ENCODE measurements at regions not wholly inside any gene's neighbourhood (a gene's known extent, or its start where the extent isn't known, plus 50 kb on each side); places are given as distances from the start of the nearest gene placed in this dataset.

- Histone ChIP-seq H3K9me3 (ENCODE audit: control insufficient read depth, insufficient read depth, low read depth, low read length) (no peaks in the 10 kb centered on the region; the same call in 1 of the 2 replicates), H3K27ac (ENCODE audit: extremely low read depth, low read depth, low read length) (no peak overlapping the region), H3K4me3 (ENCODE audit: low read depth, low read length) (no peak overlapping the region), H3K4me1 (ENCODE audit: control insufficient read depth, insufficient read depth, low read length) (no peaks in the 10 kb centered on the region), H3K36me3 (ENCODE audit: control insufficient read depth in 2 of 2, insufficient read depth in 1 of 2, low read length in 2 of 2) (no peaks in the 10 kb centered on the region)
- ChIA-PET CTCF (interaction anchor here (0.6 kb wide), 1 partner anchor 521 kb away, joined by 3 read pairs; no protein-coding TSS in a partner anchor), POLR2A (no interaction called here)
- no peak for TF ChIP-seq ZNF350 (tag by site-specific recombination; IDR thresholded peaks at IDR 0.05)
- no peak for TF ChIP-seq HOXA7 (CRISPR knock-in tag; IDR thresholded peaks at IDR 0.05; ENCODE audit: borderline replicate concordance)
- TF ChIP-seq BCL11A (tag by site-specific recombination; IDR thresholded peaks at IDR 0.05; ENCODE audit: low read depth): no peak
- no peak for TF ChIP-seq ZNF155 (tag by site-specific recombination; IDR thresholded peaks at IDR 0.05)
- no peak for TF ChIP-seq ZNF354C (tag by site-specific recombination; IDR thresholded peaks at IDR 0.05; ENCODE audit: borderline replicate concordance, low read depth)
- no peak for TF ChIP-seq GFI1B (tag by site-specific recombination; IDR thresholded peaks at IDR 0.05)
- no peak for TF ChIP-seq TSHZ1 (tag by site-specific recombination; IDR thresholded peaks at IDR 0.05; ENCODE audit: borderline replicate concordance)
- no peak for TF ChIP-seq ZNF211 (tag by site-specific recombination; IDR thresholded peaks at IDR 0.05; ENCODE audit: low read depth)
- TF ChIP-seq ZNF629 (tag by site-specific recombination; IDR thresholded peaks at IDR 0.05): no peak
- TF ChIP-seq, protein P1, sequence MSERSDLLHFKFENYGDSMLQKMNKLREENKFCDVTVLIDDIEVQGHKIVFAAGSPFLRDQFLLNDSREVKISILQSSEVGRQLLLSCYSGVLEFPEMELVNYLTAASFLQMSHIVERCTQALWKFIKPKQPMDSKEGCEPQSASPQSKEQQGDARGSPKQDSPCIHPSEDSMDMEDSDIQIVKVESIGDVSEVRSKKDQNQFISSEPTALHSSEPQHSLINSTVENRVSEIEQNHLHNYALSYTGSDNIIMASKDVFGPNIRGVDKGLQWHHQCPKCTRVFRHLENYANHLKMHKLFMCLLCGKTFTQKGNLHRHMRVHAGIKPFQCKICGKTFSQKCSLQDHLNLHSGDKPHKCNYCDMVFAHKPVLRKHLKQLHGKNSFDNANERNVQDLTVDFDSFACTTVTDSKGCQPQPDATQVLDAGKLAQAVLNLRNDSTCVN (tag by site-specific recombination; optimal IDR thresholded peaks at IDR 0.05): no peak
- TF ChIP-seq ZNF2 (tag by site-specific recombination; IDR thresholded peaks at IDR 0.05): no peak
- no peak for TF ChIP-seq ZNF514 (tag by site-specific recombination; IDR thresholded peaks at IDR 0.05)
- no peak for TF ChIP-seq ZBTB7A (tag by site-specific recombination; IDR thresholded peaks at IDR 0.05; ENCODE audit: low read depth)
- no peak for TF ChIP-seq ZNF433 (tag by site-specific recombination; IDR thresholded peaks at IDR 0.05; ENCODE audit: low read depth)
- TF ChIP-seq ZNF830 (tag by site-specific recombination; IDR thresholded peaks at IDR 0.05; ENCODE audit: low read depth): no peak
- TF ChIP-seq SCRT2 (tag by site-specific recombination; IDR thresholded peaks at IDR 0.05): no peak
These were observed 1370.3 kb downstream of the FAM133A start for GRCh38 chrX:95044331-95044730.

GRCh38 chrX:95055991-95056390 is 1382.0 kb downstream of the FAM133A start:
- Histone ChIP-seq H3K27ac (ENCODE audit: extremely low read depth, low read depth, low read length) (no peak overlapping the region), H3K4me3 (ENCODE audit: low read depth, low read length) (no peak overlapping the region), H3K9me3 (ENCODE audit: control insufficient read depth, insufficient read depth, low read depth, low read length) (no peaks in the 10 kb centered on the region), H3K4me1 (ENCODE audit: control insufficient read depth, insufficient read depth, low read length) (no peaks in the 10 kb centered on the region), H3K36me3 (ENCODE audit: control insufficient read depth in 2 of 2, insufficient read depth in 1 of 2, low read length in 2 of 2) (no peaks in the 10 kb centered on the region)
- CTCF ChIA-PET: no interaction called here
- TF ChIP-seq ZNF654 (tag by site-specific recombination; IDR thresholded peaks at IDR 0.05; ENCODE audit: low read depth): no peak
- no peak for TF ChIP-seq PRDM10 (tag by site-specific recombination; IDR thresholded peaks at IDR 0.05)
- TF ChIP-seq ZBTB48 (tag by site-specific recombination; IDR thresholded peaks at IDR 0.05): no peak
- TF ChIP-seq ZNF529 (tag by site-specific recombination; IDR thresholded peaks at IDR 0.05; ENCODE audit: insufficient replicate concordance): no peak
- TF ChIP-seq ZNF544 (tag by site-specific recombination; IDR thresholded peaks at IDR 0.05): no peak
- TF ChIP-seq MZF1 (tag by site-specific recombination; IDR thresholded peaks at IDR 0.05; ENCODE audit: borderline replicate concordance): no peak
- no peak for TF ChIP-seq MEIS1 (CRISPR knock-in tag; IDR thresholded peaks at IDR 0.05; ENCODE audit: borderline replicate concordance)
- no peak for TF ChIP-seq ZNF354C (tag by site-specific recombination; IDR thresholded peaks at IDR 0.05; ENCODE audit: borderline replicate concordance, low read depth)
- no peak for TF ChIP-seq ZNF37A (tag by site-specific recombination; IDR thresholded peaks at IDR 0.05)
- no peak for TF ChIP-seq YY2 (tag by site-specific recombination; IDR thresholded peaks at IDR 0.05)
- TF ChIP-seq ZNF623 (tag by site-specific recombination; IDR thresholded peaks at IDR 0.05): no peak
- no peak for TF ChIP-seq ZFP69B (tag by site-specific recombination; IDR thresholded peaks at IDR 0.05)
- no peak for TF ChIP-seq ZNF600 (tag by site-specific recombination; IDR thresholded peaks at IDR 0.05)
- POLR2A ChIA-PET: no interaction called here

Measured in HEK293 (cell line).